ENCODE measurements at regions not wholly inside any gene's neighbourhood (a gene's known extent, or its start where the extent isn't known, plus 50 kb on each side); places are given as distances from the start of the nearest gene placed in this dataset.
"Not testable (repeated sequence)": the region's sequence is repeated elsewhere in the genome, so short reads cannot be mapped to it uniquely, and the experiment has no call there.

DNA sequence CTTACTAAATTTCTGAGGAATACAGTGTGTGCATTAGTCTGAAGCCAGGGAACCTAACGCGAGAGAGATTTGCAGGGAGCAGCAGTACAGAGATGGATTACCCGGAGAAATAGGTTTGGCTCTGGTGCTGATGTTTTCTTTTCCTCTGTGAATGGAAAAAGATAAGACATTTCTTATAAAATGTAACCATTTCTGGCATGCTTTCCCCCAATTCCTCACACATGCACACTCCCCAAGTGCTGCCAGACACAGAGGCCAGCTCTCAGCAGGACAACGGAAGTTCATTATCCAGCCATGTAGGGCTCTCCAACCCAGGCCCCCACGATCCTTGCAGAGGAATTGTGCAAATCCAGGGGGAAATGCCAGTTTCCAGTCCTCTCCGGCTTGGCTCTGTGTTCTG is 224.5 kb upstream of the MGAT5 start:
- no peak for DNase-seq
- intact Hi-C loops (cut with DNase I), result no loop called here
- H3K36me3 ChIP-seq, result no peaks in the 10 kb centered on the region
- no peaks in the 10 kb centered on the region for H3K9me3 ChIP-seq
- no peak for TF ChIP-seq POLR2A (IDR thresholded peaks at IDR 0.05)
- TF ChIP-seq, protein P1, sequence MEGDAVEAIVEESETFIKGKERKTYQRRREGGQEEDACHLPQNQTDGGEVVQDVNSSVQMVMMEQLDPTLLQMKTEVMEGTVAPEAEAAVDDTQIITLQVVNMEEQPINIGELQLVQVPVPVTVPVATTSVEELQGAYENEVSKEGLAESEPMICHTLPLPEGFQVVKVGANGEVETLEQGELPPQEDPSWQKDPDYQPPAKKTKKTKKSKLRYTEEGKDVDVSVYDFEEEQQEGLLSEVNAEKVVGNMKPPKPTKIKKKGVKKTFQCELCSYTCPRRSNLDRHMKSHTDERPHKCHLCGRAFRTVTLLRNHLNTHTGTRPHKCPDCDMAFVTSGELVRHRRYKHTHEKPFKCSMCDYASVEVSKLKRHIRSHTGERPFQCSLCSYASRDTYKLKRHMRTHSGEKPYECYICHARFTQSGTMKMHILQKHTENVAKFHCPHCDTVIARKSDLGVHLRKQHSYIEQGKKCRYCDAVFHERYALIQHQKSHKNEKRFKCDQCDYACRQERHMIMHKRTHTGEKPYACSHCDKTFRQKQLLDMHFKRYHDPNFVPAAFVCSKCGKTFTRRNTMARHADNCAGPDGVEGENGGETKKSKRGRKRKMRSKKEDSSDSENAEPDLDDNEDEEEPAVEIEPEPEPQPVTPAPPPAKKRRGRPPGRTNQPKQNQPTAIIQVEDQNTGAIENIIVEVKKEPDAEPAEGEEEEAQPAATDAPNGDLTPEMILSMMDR (IDR thresholded peaks at IDR 0.05), result no peak
- H3K4me3 ChIP-seq (replicated peaks in 1 of 3), result no peak overlapping the region
- no peaks in the 10 kb centered on the region for H3K27me3 ChIP-seq
- WGBS, 2 donors, result 64 to 80% methylated on average over 6 of the region's 6 CpGs
- H3K4me1 ChIP-seq, result peaks cover 44 to 70% of the 10 kb centered on the region in 2 donors
- peak overlapping the region in 2 of 3 donors; percentile 84 to 86 for H3K27ac ChIP-seq

DNA sequence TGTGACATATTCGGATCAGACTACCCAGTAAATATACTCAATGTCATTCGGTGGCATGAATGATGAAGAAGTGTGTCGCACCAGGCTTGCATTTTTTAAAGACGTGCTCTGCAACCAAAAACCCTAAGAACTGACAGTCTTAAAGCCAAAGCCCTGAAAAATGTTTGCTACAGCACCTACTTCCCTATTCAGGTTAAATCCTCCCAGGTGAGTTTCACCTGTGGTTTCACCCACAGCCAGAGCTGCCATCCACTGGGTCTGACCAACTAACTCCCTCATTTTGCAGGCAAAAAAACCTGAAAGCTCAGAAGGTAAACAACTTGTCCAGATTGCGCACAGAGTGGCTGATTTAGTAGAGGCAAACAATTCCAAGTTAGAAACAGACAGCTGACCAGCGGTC is 222.3 kb upstream of the MGAT5 start:
- peaks cover 44 to 77% of the 10 kb centered on the region in 2 donors for H3K4me1 ChIP-seq
- DNase-seq, result peak; percentile 20 to 41
- H3K4me3 ChIP-seq (replicated peaks in 1 of 3), result no peak overlapping the region
- peak overlapping the region; percentile 62 to 86 (median 84) for H3K27ac ChIP-seq
- no peaks in the 10 kb centered on the region for H3K36me3 ChIP-seq
- 33 to 51% methylated on average over 6 of the region's 6 CpGs for whole genome bisulfite sequencing, 2 donors
- no peaks in the 10 kb centered on the region for H3K9me3 ChIP-seq
- no peak for TF ChIP-seq POLR2A (IDR thresholded peaks at IDR 0.05)
- TF ChIP-seq, protein P1 (IDR thresholded peaks at IDR 0.05), result no peak
- H3K27me3 ChIP-seq, result no peaks in the 10 kb centered on the region
- intact Hi-C loops (cut with DNase I), result no loop called here

DNA sequence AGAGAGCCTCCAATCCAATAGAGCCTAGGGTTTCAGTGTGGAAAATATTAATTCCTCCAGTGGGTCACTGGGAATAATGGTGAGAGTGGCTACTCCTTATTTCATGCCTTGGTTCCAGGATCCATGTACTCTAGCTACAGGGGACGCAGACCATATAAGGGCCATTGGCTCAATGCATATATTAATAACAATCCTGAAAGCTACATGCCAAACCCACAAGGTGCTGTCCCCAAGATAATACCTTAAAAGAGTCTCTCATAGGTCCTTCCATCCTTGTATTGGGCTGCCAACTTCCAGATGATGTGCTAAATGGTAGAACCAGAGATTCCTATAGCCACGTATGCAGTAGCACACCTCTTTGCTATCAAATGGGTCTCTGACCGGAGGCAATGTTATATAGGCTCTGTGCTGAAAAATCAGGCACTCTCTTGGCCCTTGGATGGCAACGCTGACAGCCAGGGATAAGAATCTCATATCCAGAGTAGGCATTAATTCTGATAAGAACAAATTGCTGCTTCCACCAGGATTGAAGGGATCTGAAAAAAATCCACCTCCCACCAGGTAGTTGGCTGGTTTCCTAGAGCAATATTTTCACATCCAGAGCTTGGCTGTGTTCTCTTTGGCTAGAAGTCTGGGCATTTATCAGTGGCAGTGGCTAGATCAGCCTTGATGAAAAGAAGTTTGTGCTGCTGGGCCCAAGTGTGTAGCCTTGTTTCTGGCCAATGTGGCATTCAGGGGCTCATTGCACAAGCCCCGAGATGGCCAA is 218.1 kb upstream of the MGAT5 start:
- no peaks in the 10 kb centered on the region for H3K9me3 ChIP-seq
- TF ChIP-seq, protein P1 (IDR thresholded peaks at IDR 0.05), result no peak
- no peak for TF ChIP-seq POLR2A (IDR thresholded peaks at IDR 0.05)
- no peak overlapping the region for H3K4me3 ChIP-seq (replicated peaks in 1 of 3)
- no peaks in the 10 kb centered on the region for H3K36me3 ChIP-seq
- DNase-seq, result no peak
- intact Hi-C loops (cut with DNase I), result no loop called here
- H3K4me1 ChIP-seq, result peaks cover 24 to 35% of the 10 kb centered on the region in 2 donors
- 81 to 87% methylated on average over 5 of the region's 5 CpGs for WGBS, 2 donors
- H3K27me3 ChIP-seq, result no peaks in the 10 kb centered on the region
- no peak overlapping the region for H3K27ac ChIP-seq

DNA sequence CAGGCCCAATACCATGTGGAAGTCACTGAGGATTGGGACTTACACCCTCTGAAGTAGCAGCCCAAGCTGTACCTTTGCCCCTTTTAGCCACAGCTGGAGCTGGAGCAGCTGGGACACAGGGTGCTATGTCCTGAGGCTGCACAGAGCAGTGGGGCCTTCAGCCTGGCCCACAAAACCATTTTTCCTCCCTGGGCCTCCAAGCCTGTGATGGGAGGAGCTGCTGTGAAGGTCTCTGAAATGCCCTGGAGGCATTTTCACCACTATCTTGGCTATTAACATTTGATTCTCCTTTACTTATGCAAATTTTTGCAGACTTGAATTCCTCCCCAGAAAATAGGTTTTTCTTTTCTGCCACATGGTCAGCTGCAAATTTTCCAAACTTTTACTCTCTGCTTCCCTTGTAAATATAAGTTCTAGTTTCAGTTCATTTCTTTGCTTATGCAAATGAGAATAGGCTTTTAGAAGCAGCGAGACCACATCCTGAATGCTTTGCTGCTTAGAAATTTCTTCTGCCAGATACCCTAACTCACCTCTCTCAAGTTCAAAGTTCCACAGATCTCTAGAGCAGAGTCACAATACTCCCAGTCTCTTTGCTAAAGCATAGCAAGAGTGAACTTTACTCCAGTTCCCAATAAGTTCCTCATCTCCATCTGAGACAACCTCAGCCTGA is 213.8 kb upstream of the MGAT5 start:
- Histone ChIP-seq H3K27ac (no peak overlapping the region), H3K4me1 (peaks cover 0 to 7% of the 10 kb centered on the region in 2 donors), H3K9me3 (no peaks in the 10 kb centered on the region), H3K36me3 (no peaks in the 10 kb centered on the region), H3K27me3 (no peaks in the 10 kb centered on the region), H3K4me3 (replicated peaks in 1 of 3) (no peak overlapping the region)
- TF ChIP-seq, protein P1 (IDR thresholded peaks at IDR 0.05), result no peak
- no peak for TF ChIP-seq POLR2A (IDR thresholded peaks at IDR 0.05)
- 72 to 91% methylated on average over 1 of the region's 1 CpG for WGBS, 2 donors
- DNase-seq, result no peak
- intact Hi-C loops (cut with DNase I), result no loop called here

DNA sequence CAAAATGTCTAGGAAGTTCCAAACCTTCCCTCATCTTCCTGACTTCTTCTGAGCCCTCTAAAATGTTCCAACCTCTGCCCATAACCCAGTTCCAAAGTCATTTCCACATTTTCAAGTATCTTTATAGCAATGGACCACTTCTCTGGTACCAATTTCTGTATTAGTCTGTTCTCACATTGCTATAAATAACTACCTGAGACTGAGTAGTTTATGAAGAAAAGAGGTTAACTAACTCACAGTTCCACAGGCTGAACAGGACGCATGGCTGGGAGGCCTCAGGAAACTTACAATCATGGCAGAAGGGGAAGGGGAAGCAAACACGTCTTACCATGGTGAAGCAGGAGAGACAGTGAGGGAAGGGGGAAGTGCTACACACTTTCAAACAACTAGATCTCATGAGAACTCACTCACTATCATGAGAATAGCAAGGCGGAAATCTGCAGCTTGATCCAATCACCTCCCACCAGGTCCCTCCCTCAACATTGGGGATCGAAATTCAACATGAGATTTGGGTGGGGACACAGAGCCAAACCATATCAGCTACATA is 213.2 kb upstream of the MGAT5 start:
- H3K4me1 ChIP-seq; H3K4me3 ChIP-seq (replicated peaks in 1 of 3); DNase-seq; H3K27me3 ChIP-seq; intact Hi-C loops (cut with DNase I); H3K9me3 ChIP-seq; H3K36me3 ChIP-seq; H3K27ac ChIP-seq: not testable (repeated sequence)
- 89 to 91% methylated on average over 4 of the region's 4 CpGs for WGBS, 2 donors
